ENCODE measurements at regions not wholly inside any gene's neighbourhood (a gene's known extent, or its start where the extent isn't known, plus 50 kb on each side); places are given as distances from the start of the nearest gene placed in this dataset.

DNA sequence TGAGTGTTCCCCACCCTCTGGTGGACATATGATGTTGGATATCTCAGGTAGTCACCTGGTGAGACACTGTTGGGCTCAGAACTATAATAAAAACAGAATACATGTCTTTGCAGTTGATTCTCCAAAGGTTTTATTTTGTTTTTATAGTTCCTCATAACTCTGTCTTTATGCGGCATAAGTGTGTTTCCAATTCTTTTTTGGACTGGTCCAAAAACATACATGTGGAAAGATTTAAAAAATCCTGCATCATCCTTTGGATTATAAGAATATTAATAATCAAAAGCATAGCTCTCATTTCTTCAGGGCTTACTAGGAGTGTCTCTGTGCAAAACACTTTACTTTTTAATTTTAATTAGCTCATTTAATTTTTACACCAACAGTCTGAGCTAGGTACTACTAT lies 71.0 kb upstream of the ANKRD34C start:
- TF ChIP-seq, protein P1, sequence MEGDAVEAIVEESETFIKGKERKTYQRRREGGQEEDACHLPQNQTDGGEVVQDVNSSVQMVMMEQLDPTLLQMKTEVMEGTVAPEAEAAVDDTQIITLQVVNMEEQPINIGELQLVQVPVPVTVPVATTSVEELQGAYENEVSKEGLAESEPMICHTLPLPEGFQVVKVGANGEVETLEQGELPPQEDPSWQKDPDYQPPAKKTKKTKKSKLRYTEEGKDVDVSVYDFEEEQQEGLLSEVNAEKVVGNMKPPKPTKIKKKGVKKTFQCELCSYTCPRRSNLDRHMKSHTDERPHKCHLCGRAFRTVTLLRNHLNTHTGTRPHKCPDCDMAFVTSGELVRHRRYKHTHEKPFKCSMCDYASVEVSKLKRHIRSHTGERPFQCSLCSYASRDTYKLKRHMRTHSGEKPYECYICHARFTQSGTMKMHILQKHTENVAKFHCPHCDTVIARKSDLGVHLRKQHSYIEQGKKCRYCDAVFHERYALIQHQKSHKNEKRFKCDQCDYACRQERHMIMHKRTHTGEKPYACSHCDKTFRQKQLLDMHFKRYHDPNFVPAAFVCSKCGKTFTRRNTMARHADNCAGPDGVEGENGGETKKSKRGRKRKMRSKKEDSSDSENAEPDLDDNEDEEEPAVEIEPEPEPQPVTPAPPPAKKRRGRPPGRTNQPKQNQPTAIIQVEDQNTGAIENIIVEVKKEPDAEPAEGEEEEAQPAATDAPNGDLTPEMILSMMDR (conservative IDR thresholded peaks at IDR 0.05): no peak
- no peak for TF ChIP-seq ZFX (IDR thresholded peaks at IDR 0.05)
